HEK293 (cell line): ENCODE measurements at regions not wholly inside any gene's neighbourhood (a gene's known extent, or its start where the extent isn't known, plus 50 kb on each side); places are given as distances from the start of the nearest gene placed in this dataset.

ENCODE experiments used
- CTCF ChIP-seq: fragments of 450-650 bp; formaldehyde crosslinking; IDR thresholded peaks from 2 replicates; pipeline ENCODE4 v1.5.1; 2016; ENCODE audit warnings: missing biosample characterization, missing genetic modification characterization
- FEZF1 ChIP-seq: fragments of 450-650 bp; formaldehyde crosslinking; IDR thresholded peaks from 2 replicates; pipeline ENCODE4 v1.5.1; 2016; ENCODE audit warnings: missing biosample characterization, missing genetic modification characterization
- GLIS2 ChIP-seq: fragments of 450-650 bp; formaldehyde crosslinking; IDR thresholded peaks from 2 replicates; pipeline ENCODE4 v1.5.1; 2016; ENCODE audit warnings: missing biosample characterization, missing genetic modification characterization
- PRDM4 ChIP-seq: fragments of 450-650 bp; formaldehyde crosslinking; IDR thresholded peaks from 2 replicates; pipeline ENCODE4 v1.5.1; 2017; ENCODE audit warnings: missing biosample characterization, missing genetic modification characterization
- TRIM28 ChIP-seq: IDR thresholded peaks from 2 replicates; pipeline ENCODE4 v1.6.1; 2011; ENCODE audit warnings: low read length, control low read depth, borderline replicate concordance
- YY1 ChIP-seq: fragments of 450-650 bp; formaldehyde crosslinking; IDR thresholded peaks from 2 replicates; pipeline ENCODE4 v1.5.1; 2018; ENCODE audit warnings: missing biosample characterization, missing genetic modification characterization
- ZIC2 ChIP-seq: fragments of 450-650 bp; formaldehyde crosslinking; IDR thresholded peaks from 2 replicates; pipeline ENCODE4 v1.5.1; 2016; ENCODE audit warnings: missing biosample characterization, missing genetic modification characterization
- ZNF132 ChIP-seq: fragments of 450-650 bp; formaldehyde crosslinking; IDR thresholded peaks from 2 replicates; pipeline ENCODE4 v1.5.1; 2017; ENCODE audit warnings: missing biosample characterization, missing genetic modification characterization, borderline replicate concordance
- ZNF133 ChIP-seq: fragments of 450-650 bp; formaldehyde crosslinking; IDR thresholded peaks from 2 replicates; pipeline ENCODE4 v1.5.1; 2016; ENCODE audit warnings: missing biosample characterization, missing genetic modification characterization
- ZNF274 ChIP-seq, 2 experiments: fragments of 200-500 bp in 1 of 2; fragments of 450-650 bp in 1 of 2; sonication (Bioruptor generic) in 1 of 2; formaldehyde crosslinking in 1 of 2; IDR thresholded peaks; 2 replicates each; pipeline versions ENCODE4 v1.5.1 to v1.6.1; 2014 to 2016; ENCODE audit warnings: borderline replicate concordance in 1 of 2, inconsistent platforms in 1 of 2, low read length in 1 of 2, missing biosample characterization in 1 of 2, missing genetic modification characterization in 1 of 2
- ZNF830 ChIP-seq: fragments of 450-650 bp; IDR thresholded peaks from 2 replicates; pipeline ENCODE4 v1.5.0; 2018; ENCODE audit warnings: missing biosample characterization, missing genetic modification characterization, low read depth, mild to moderate bottlenecking, moderate library complexity

- TF ChIP-seq ZNF830 (no peak), CTCF (tag by site-specific recombination) (no peak), ZNF132 (no peak), ZIC2 (no peak), GLIS2 (no peak), TRIM28 (no peak), FEZF1 (tag by site-specific recombination) (no peak), YY1 (no peak), ZNF274 (IDR thresholded peaks at IDR 0.05; ENCODE audit: low read length) (no peak), ZNF274 (tag by site-specific recombination; IDR thresholded peaks at IDR 0.05; ENCODE audit: borderline replicate concordance) (no peak), ZNF133 (tag by site-specific recombination) (no peak), PRDM4 (tag by site-specific recombination) (no peak)
These were observed 177.0 kb upstream of the PPP1R26 start for GRCh38 chr9:135302329-135303279.
